NCI-H2227 (cell line): ENCODE measurements at regions not wholly inside any gene's neighbourhood (a gene's known extent, or its start where the extent isn't known, plus 50 kb on each side); places are given as distances from the start of the nearest gene placed in this dataset.
"Not testable (repeated sequence)": the region's sequence is repeated elsewhere in the genome, so short reads cannot be mapped to it uniquely, and the experiment has no call there.

Source experiments
- DNase-seq: peaks from one replicate; lab custom pipeline; 2025; ENCODE audit not compliant: unreplicated experiment; lab: John Stamatoyannopoulos, UW

DNA sequence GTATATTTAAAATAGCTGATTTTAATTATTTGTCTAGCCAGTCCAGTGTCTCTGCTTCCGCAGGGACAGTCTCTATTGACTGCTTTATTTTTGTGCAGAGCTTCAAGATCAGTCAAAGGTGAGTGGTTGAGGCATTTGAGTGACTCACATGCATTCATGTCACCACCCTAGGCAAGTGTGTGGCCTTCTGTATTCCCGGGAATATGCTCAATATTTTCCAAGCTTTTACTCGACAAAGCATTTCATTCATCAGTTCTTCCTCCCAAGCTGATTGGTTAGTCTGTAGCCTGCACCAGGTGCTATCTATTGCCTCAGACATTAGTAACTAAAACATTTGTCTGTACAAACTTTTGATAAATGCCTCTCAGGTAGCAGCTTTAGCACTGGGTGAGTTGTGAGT, 471.5 kb upstream of the NRG3 start:
- no peak for DNase-seq

GRCh38 chr10:81405399-81405798, 469.6 kb upstream of the NRG3 start:
- DNase-seq: no peak

DNA sequence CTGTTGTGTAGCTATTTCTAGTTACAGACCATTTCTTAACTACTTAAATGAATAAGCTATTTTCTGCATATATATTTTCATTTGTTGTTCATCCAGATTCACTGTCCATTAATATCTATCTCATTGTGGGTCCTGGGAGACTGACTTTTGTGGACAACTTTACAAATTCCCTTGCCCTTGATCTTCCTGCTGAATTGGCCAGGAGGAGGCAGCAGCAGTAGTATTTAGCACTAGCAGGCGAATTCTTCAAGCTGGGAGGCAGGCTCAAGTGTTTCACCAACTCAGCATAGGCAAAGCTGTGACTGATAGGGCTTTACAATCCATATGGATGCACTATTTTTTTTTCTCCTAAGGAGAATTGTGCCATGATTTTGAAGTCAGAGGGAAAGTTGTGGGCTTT, 461.0 kb upstream of the NRG3 start:
- no peak for DNase-seq

DNA sequence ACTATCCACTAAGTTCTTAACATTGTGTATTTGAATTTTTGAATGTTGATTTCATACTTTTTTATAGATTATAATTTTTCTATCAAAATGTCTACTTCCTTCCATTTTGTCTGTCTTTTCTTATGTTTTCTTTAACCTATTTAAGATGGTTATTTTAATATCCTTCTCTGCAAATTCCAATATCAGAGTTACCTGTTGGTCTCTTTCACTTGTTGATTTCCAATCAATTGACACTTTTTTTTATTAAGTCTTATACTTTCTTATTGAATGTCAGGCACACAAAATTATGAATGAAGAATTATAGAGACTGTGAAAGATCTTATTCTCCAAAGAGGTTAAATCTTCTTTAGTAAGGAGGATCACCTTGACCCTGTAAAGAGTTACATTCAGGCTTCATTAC, 448.3 kb upstream of the NRG3 start:
- DNase-seq: no peak

DNA sequence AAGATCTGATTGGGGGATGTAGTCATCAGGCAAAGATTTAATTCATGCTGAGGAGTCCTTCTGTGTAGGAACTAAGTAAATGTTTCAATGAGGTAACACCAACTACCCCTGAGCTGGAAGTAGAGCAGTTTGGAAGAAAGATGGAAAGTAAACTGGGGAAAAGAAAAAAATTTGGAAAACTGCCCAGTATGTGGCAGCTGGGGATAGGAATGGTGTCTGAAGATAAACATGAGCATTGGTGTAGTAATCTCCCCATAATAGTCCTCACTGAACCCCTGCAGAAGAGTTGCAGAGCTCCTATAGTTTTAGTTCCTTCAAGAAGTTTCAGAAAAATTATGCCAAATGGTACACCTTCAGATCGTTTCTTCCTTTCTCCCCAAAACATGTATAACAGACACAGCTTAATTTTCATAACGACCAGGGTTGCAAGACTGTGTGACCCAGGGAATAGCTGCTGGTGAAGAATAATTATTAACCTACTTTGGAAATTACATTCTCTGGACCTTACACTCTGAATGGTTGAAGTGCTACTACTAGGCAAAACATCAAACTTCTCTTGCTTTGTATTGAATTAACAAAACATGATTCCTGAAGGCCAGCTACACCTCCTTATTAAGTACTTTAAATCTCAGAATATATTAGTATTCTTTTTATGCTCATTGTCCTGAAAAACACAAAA, 446.4 kb upstream of the NRG3 start:
- DNase-seq: no peak

DNA sequence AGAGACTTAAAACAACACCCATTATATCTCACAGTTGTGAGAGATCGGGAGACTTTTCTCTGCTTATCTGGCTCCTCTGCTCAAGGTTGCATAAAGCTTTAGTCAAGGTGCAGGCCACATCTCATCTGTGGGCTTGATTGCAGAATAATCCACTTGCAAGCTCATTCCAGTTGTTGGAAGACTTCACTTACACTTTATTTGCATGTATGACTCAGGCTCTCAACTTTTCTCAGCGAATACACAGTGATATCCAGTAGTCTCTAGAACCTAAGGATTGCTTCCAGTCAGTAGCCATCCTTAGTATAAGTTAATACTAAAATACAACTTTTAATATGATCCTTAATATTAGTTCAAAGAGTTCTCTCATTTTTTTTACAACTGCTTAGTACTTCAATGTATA, 435.5 kb upstream of the NRG3 start:
- no peak for DNase-seq

DNA sequence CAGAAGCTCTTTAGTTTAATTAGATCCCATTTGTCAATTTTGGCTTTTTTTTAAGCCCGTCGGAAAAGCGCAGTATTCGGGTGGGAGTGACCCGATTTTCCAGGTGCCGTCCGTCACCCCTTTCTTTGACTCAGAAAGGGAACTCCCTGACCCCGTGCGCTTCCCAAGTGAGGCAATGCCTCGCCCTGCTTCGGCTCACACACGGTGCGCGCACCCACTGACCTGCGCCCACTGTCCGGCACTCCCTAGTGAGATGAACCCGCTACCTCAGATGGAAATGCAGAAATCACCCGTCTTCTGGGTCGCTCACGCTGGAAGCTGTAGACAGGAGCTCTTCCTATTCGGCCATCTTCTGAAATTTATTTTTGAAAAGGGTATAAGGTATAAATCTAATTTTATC, 433.4 kb upstream of the NRG3 start:
- not testable (repeated sequence) for DNase-seq

GRCh38 chr10:81444242-81444929, 430.6 kb upstream of the NRG3 start:
- no peak for DNase-seq

DNA sequence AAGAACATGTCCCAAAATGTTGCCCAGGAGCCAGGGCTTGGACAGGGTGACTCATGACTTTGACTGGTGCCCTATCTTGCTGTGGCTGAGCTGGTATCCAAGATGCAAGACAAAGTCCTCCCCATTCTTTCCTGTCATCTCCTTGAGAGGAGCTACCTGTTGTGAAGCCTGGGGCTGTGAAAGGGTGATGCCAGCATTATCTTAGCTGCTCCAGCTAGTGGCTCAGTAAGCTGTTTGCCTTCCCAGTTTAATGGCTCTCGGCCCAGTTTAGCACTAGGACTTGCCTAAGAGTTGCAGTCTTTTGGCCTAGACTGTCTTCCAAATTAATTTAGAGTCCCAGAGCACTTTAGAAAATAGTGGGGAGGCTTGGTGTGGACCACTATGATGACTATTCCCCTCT, 424.3 kb upstream of the NRG3 start:
- DNase-seq: no peak

DNA sequence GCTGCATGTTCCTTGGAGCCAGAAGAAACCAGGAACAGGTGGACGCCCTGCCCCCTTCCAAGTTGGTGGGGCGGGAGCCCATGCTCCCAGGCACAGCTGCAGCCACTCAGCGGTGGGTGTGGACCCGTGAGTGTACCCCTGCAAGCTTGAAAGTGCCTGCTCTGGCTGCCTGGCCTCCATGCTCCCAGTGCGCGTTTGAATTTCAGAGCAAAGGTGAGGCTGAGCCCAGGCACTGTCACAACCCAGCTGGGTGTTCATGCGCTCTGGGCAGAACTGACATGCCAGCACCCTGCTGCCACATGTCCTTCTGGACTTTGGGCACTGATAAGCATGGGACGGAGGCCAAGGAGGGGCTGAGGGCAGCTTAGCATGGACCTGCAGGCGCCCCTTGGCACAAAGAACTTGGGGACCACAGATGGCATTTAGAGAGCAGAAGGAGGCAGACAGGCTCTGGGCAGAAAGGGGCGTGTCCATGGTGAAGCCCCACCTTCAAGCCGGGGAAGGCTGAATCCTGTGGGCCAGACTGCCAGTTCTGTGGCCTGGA, 402.0 kb upstream of the NRG3 start:
- no peak for DNase-seq

GRCh38 chr10:81473755-81474154, 401.2 kb upstream of the NRG3 start:
- DNase-seq: no peak

DNA sequence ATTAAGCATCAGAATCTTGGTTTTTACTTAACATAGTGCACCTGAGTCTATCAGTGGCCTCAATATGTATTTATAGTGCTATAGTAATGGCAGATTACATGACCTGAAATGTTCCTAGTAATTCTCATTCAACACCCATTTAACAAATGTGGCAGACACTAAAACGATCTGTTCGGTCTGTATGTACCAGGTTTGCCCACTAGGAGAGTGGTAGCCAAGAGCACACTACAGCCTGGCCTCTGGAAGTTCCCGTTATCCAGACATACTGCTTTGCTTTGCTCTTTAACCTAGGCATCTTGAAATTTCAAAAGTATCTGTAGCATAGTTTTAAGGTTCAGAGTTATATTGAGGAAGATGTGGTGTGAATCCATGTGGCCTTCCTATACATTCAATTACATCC, 395.7 kb upstream of the NRG3 start:
- DNase-seq: no peak

- DNase-seq: no peak
Measured at GRCh38 chr10:81496626-81497025, 378.4 kb upstream of the NRG3 start.

DNA sequence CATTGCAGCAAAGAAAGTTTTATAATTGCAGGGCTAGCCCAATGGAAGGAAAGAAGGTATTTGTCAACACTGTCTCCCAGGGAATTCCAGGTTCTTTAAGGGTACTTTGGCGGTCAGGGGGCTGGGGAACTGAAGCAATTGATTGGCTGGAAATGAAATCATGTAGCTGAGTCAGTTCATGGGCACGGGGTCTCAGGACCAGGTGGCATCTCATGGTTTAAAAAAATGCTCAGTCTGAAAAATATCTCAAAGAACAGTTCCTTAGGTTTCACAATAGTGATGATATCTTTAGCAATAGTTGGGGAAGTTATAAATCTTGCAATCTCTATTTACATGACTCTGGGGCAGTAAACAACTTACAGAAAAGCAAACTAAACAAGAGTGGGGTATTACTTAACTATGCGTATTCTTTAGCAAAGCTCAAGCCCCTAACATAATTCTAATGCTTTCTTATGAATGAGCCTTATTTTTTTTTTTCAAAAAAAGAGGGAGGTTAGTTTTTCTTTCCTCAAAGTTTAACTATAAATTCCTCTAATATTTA, 376.9 kb upstream of the NRG3 start:
- no peak for DNase-seq

DNA sequence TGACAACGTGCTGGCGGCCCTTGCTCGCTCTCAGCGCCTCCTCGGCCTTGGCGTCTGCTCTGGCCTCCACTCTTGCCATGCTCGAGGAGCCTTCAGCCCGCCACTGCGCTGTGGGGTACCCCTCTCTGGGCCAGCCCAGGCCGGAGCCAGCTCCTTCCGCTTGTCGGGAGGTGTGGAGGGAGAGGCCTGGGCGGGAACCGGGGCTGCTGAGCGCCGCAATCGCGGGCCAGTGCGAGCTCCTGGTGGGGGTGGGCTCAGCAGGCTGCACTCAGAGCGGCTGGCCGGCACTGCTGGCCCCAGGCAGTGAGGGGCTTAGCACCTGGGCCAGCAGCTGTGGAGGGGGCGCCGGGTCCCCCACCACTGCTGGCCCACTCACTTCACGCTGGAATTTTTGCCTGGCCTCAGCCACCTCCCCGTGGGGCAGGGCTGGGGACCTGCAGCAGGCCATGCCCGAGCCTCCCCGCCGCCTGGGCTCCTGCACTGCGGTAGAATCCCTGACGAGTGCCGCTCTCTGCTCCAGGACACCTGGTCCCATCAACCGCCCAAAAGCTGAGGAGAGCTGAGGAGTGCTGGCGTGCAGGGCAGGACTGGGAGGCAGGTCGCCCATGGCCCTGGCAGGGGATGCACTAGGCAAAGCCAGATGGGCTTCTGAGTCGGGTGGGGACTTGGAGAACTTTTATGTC, 372.2 kb upstream of the NRG3 start:
- DNase-seq: no peak

DNA sequence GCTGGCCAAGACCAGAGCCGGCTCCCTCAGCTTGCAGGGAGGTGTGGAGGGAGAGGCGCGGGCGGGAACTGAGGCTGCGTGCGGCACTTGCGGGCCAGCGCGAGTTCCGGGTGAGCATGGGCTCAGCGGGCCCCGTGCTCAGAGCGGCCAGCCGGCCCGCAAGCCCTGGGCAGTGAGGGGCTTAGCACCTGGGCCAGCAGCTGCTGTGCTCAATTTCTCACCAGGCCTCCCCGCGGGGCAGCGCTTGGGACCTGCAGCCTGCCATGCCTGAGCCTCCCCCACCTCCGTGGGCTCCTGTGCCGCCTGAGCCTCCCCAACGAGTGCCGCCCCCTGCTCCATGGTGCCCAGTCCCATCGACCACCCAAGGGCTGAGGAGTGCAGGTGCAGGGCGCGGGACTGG, 369.2 kb upstream of the NRG3 start:
- not testable (repeated sequence) for DNase-seq

- DNase-seq: no peak
Measured at GRCh38 chr10:81514811-81515210, 360.2 kb upstream of the NRG3 start.

- DNase-seq: no peak
Measured at GRCh38 chr10:81520688-81521087, 354.3 kb upstream of the NRG3 start.

GRCh38 chr10:81524467-81524866, 350.5 kb upstream of the NRG3 start:
- no peak for DNase-seq

- no peak for DNase-seq
Measured at GRCh38 chr10:81532403-81532802, 342.6 kb upstream of the NRG3 start.

- DNase-seq: no peak
Measured at GRCh38 chr10:81534991-81535390, 340.0 kb upstream of the NRG3 start.

DNA sequence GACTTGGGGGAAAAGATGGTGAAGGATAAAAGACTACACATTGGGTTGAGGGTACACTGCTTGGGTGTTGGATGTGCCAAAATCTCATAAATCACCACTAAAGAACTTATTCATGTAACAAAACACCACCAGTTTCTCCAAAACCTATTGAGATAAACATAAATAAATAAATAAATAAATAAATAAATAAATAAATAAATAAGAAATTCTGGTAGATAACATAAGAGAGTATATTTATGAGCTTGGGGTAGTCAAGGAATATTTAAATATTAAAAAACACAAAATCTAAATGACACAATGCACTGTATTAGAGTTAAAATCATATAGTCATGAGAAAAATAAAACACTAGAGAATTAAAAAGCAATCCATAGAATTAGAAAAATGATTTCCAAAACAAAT, 333.5 kb upstream of the NRG3 start:
- DNase-seq: no peak
